VCaP (cell line): ENCODE measurements at regions not wholly inside any gene's neighbourhood (a gene's known extent, or its start where the extent isn't known, plus 50 kb on each side); places are given as distances from the start of the nearest gene placed in this dataset.
A peak's percentile ranks its signal among the peaks of the same experiment; 100 is the strongest.

Experiments used
- H3K27ac ChIP-seq: fragments of 450-650 bp; 2 replicates; pipeline ENCODE4 v1.5.1; 2017
- CTCF ChIP-seq: fragments of 450-650 bp; conservative IDR thresholded peaks from 2 replicates; pipeline ENCODE4 v1.5.1; 2017; ENCODE audit warnings: mild to moderate bottlenecking, moderate library complexity

DNA sequence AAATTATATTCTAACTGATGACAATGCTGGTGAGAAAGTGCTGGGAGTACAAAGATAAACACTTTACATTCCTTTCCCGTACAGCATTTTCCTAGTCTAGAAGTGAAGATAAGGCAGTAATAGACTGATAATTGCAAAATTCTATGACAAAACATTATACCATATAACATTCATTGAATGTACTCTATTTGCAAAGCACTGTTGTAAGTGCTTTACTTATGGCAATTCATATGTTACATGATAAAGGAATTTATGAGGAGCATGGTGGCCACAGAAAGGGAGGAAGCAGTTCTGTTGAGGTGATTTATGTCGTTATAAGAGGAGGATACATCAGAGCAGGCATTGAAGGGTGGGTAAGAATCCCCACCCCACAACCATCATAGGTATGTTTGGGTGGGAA, 434.8 kb downstream of the RAB38 start:
- TF ChIP-seq CTCF: no peak
- H3K27ac ChIP-seq: no peak overlapping the region

DNA sequence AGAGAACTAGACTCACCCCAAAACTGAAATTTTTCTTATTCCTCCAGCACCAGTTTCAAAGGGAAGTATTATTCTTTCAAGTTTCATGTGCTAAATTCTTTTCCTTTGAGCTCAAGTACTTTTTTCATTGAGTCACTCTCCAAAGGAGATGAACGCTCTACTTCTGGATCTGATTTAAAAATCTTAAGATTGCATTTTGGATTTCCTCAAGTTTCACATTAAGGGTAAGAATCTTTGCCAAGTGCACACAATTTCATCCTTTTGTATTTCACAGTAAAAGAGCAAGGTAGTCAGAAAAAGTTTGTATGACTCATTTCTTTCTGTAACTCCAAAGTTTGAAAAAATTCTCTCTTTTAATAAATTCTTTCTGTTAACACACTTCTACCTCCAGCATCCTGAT, 435.5 kb downstream of the RAB38 start:
- no peak for TF ChIP-seq CTCF
- no peak overlapping the region for H3K27ac ChIP-seq

DNA sequence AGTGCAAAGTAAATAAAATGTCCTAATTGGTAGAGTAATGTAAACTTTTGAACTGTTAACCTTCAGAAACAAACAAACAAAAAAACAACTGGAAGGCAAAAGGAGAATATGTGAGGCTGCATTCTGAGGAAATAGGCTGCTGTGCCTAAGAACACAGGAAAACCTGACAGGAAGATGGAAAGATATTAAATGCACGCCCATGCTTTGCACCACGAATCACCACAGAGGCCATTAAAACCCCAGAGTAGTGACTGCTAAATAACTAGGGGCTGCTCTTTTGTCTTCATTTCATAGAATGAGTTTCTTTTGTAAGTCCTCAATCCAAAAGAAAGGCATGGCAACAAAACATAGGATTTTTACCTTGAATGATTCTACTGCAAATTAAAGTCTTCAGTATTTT, 436.0 kb downstream of the RAB38 start:
- no peak for TF ChIP-seq CTCF
- H3K27ac ChIP-seq: no peak overlapping the region

DNA sequence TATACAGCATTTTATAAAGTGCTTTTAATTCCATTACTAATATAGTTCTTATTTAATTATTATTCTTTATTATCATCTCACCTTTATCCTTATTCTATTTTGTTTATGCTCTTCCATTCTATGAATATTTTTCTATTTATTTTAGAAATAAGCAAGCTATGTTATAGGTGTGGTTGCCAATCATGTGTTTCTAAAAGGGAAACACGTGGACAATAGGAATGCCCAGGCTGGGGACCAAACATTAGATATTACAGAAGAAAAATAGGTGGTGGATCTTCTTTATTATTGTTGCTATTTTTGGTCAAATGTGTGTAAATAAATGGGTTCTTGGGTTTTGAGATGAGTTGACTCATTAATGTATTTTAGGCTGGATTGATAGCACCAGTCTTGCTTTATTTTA, 438.3 kb downstream of the RAB38 start:
- no peak for TF ChIP-seq CTCF
- no peak overlapping the region for H3K27ac ChIP-seq

GRCh38 chr11:87726506-87726905, 448.7 kb downstream of the RAB38 start:
- no peak overlapping the region for H3K27ac ChIP-seq
- no peak for TF ChIP-seq CTCF

GRCh38 chr11:87724358-87724757, 450.9 kb downstream of the RAB38 start:
- H3K27ac ChIP-seq: no peak overlapping the region

GRCh38 chr11:87722756-87723565, 452.3 kb downstream of the RAB38 start:
- no peak overlapping the region for H3K27ac ChIP-seq
- TF ChIP-seq CTCF: peak; percentile 90

More at GRCh38 chr11:87724358-87724757, 450.9 kb downstream of the RAB38 start:
- TF ChIP-seq CTCF: no peak
